HG02623 (cell line): ENCODE measurements at regions not wholly inside any gene's neighbourhood (a gene's known extent, or its start where the extent isn't known, plus 50 kb on each side); places are given as distances from the start of the nearest gene placed in this dataset.

Experiments
- ATAC-seq: cut with Tn5 transposase; IDR thresholded peaks from one replicate; pipeline ENCODE4 v1.9.1; 2021; ENCODE audit warnings: moderate library complexity; ENCODE audit not compliant: unreplicated experiment

- no peak for ATAC-seq
Measured at GRCh38 chr11:90913131-90913668, 690.4 kb upstream of the CHORDC1 start.

DNA sequence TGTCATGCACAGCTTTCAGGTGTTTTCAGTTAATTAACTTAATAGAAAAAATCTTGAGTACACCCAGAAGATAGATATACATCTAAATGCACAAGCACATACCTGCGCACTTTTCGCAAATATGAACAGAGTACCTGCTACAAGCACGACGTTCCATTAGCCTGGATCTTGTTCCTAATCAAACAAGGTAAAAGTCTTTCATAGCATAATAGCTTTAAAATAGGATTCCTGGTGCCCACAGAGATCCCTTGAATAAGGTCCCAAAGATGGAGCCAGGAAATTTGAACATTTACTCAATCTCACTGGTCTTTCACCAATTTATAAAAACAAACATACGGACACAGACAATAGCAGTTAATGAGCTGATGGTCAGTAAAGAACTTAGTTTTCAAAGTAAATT, 689.8 kb upstream of the CHORDC1 start:
- ATAC-seq = no peak

DNA sequence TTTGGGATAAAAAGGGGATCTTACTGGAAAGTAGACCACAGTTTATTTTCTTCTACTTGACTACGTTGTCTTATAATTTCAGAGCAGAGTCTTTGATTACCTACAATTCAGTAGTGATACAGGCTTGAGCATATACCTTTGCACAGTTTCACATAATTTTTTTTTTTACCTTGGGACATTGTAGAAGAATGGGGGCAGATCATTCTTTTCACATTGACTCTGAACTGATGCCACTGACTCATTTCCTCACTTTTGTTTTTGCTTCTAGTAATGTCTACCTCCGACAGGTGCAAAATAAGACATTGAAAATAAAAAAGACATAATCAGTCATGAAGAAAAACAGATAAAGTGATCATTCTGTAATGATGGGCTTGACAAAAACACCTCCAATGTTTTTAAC, 688.3 kb upstream of the CHORDC1 start:
- ATAC-seq = no peak

GRCh38 chr11:90908074-90908473, 685.2 kb upstream of the CHORDC1 start:
- ATAC-seq = no peak

DNA sequence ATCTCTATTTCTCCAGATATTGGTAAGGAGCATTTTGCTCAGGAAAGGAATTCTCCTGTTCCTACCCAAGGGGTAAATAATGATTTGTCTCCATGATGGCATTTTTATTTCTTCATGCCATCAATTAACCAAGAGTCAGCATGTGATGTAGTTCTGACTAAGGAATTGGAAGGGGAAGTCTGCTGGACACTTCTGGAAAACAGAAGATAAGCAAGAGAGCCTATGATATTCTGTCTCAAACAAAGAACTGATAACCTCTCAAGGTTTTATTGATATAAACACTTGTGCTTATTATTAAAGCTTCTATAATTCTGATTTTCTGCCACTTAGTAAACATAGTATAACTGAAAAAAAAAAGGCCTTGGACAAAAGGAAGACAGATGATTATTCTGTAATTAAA, 673.0 kb upstream of the CHORDC1 start:
- no peak for ATAC-seq

DNA sequence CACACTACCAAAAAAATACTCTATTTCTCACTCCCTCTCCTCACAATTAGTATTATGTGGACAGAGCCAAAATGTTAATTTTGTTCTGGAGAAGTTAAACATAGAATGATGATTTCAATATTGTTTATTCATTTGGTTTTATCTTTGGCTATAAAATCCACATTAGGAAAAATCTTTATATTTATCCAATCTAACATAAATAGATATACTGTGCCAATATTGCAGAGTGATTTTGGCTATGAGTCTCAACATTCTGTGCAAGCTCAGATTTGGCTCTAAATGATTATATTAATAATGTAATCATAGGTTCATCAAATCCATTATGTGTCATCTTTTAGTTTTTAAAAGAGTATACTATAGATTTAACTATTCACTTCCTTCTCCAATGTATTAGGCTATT, 667.5 kb upstream of the CHORDC1 start:
- no peak for ATAC-seq

- ATAC-seq = no peak
Measured at GRCh38 chr11:90884181-90884580, 661.3 kb upstream of the CHORDC1 start.

- ATAC-seq = no peak
Measured at GRCh38 chr11:90874986-90875385, 652.1 kb upstream of the CHORDC1 start.

GRCh38 chr11:90874281-90874680, 651.4 kb upstream of the CHORDC1 start:
- ATAC-seq = no peak

DNA sequence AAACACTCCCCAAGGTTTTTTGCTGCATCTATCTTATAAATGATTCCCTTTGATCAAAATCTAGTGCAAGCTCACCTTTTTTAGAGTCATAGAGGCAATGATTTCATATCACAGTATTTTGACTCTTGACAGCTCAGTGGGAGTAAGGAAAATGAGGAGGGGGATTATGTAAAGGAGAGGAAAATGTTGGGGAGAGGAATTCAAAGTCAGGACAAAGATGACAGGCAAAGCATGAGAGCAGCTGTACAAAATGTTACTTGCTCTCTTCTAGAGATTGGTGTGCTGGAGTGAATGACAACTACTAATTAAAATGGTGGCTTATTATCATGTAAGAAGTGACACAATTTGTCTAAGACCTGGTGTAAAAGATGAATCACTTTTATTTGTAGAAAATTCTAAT, 644.6 kb upstream of the CHORDC1 start:
- no peak for ATAC-seq

- ATAC-seq = no peak
Measured at GRCh38 chr11:90856790-90857189, 633.9 kb upstream of the CHORDC1 start.

DNA sequence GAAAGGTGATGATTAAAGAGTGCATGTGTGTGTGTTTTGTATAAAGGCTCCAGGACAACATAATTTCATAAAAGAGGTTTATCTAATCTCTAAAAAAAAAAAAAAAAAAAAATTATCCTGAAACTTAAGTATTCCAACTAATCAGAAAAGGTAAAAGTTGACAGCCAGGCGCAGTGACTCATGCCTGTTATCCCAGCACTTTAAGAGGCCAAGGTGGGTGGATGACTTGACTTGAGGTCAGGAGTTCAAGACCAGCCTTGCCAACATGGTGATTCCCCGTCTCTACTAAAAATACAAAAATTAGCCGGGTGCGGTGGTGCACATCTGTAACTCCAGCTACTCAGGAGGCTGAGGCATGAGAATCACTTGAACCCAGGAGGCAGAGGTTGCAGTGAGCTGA, 632.7 kb upstream of the CHORDC1 start:
- no peak for ATAC-seq

GRCh38 chr11:90851196-90851595, 628.3 kb upstream of the CHORDC1 start:
- no peak for ATAC-seq

- no peak for ATAC-seq
Measured at GRCh38 chr11:90849312-90849711, 626.5 kb upstream of the CHORDC1 start.

- ATAC-seq = no peak
Measured at GRCh38 chr11:90847268-90847886, 624.5 kb upstream of the CHORDC1 start.

DNA sequence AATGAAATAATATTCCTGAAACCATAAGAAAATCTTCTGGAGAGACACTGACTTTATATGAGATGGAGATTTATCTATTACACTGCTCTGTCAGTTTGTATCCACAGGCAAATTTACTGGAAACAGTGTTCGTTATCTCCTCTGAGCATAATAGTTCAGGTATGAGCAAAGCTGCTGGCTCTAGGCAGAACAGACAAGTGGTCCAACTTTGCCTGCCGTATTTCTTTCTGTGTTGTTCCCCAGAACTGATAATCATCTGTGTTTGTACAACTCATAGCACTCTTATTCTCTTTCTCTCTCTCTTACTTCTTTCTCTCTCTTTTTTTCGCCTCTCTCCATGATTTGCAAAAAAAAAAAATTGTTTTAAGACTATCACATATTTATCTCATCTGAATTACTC, 623.8 kb upstream of the CHORDC1 start:
- no peak for ATAC-seq

DNA sequence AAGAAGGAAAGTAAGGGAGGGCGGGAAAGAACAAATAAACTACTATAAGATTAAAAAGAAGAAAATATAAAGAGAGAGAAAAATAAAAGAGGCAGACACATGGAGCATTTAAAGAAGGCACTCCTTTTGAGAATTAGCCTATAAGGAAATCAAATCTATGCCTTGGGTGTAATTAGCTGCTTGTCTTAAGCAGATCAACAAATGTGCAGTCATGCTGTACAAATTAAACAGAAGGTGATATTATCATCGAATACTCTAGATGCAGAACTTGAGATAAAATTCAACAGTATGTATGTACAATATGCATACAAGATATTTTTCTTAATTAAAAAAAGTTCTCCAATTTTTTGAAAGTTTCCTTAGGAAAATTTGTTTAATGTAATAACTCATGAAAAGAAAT, 623.0 kb upstream of the CHORDC1 start:
- ATAC-seq = no peak

DNA sequence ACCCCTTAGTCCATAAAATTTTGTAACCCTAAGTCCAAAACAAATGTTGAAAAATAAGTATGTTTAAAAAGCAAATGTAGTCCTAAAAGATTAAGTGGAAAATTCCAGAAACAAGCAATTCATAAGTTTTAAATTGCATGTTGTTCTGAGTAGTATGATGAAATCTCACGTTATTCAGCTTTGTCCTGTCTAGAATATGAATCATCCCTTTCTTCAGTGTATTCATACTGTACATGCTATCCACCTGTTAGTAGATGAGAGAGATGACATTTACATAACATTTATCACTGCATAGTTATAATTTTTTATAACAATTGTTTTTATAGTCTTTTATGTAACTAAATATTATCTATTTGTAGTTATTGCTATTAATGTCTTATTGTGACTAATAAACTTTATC, 622.3 kb upstream of the CHORDC1 start:
- ATAC-seq = no peak

DNA sequence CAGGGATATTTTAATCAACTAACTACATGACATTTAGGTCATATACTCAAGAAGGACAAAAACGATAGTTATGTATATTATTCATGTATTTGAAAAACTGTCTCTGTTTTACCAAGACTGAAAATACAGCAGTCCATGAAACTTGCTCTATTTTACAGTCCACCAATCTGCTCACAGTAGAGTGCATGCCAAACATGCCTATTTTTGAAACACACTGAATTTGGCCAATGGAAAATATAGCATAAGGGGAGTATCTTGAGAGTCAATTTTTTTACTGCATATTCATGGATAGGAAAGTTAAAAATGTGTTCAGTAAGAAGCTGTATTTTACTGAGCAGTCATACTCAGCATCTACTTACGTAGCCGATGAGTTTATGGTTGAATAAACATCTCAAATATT, 621.2 kb upstream of the CHORDC1 start:
- ATAC-seq = no peak

DNA sequence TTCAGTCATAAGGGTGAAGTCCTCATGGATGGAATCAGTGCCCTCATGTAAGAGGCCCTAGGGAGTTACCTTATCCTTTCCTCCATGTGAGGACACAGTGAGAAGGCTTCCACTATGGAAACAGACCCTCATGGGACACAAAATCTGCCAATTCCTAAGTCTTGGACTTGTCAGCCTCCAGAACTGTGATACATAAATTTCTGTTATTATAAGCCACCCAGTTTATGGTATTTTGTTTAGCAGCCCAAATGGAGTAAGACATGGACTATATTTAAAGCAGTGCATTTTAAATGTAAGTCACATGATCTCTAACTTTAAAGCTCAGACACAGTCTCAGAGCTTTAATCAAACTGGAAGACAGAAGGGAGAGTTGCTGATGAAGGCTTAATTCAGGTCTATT, 619.8 kb upstream of the CHORDC1 start:
- ATAC-seq = no peak

- ATAC-seq = no peak
Measured at GRCh38 chr11:90840071-90840470, 617.2 kb upstream of the CHORDC1 start.

GRCh38 chr11:90836031-90836430, 613.2 kb upstream of the CHORDC1 start:
- ATAC-seq = no peak

DNA sequence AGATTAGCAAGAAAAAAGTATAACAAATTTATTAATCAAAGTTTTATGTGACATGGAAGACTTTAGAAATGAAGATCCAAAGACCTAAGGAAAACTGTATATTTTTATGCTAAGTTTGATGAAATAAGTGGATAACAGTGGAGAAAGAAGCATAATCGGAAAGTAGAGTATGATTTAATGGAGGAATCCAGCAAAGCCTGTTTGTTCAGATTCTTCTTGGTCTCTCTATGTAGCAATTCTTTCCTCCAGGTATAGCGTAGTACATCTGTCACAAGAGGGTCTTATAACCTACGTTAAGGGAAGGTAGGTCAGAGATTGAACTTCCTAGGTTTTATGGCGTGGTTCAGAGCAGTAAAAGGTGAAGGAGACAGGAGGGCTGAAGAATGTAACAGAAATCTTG, 600.6 kb upstream of the CHORDC1 start:
- ATAC-seq = no peak
